GM20000 (cell line): ENCODE measurements at regions not wholly inside any gene's neighbourhood (a gene's known extent, or its start where the extent isn't known, plus 50 kb on each side); places are given as distances from the start of the nearest gene placed in this dataset.

Source experiments
- DNase-seq: peaks from one replicate; pipeline ENCODE4 v3.0.0; 2012; ENCODE audit warnings: low spot score
- TF ChIP-seq, protein P1 (sequence below): IDR thresholded peaks from 2 replicates; pipeline ENCODE4 v1.5.1; 2012; ENCODE audit warnings: mild to moderate bottlenecking, control low read depth; ENCODE audit errors: extremely low read depth, missing control alignments

DNA sequence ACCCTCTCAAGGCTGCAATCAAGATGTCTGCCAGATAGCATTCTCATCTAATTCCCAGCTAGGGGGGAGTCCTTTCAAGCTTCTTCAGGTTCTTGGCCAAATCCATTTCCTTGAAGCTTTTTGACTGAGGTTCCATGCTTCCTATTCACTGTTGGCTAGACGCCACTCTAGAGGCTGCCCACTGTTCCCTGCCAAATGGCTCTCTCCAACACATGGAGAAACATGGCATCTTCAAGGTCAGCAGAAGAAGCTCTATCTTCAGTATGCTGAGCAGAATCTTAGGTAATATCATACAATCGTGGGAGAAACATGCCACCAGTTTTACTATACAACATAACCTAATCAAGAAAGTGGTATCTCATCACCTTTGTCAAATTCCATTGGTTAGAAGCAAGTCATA, 1985.1 kb upstream of the CELF4 start:
- TF ChIP-seq, protein P1, sequence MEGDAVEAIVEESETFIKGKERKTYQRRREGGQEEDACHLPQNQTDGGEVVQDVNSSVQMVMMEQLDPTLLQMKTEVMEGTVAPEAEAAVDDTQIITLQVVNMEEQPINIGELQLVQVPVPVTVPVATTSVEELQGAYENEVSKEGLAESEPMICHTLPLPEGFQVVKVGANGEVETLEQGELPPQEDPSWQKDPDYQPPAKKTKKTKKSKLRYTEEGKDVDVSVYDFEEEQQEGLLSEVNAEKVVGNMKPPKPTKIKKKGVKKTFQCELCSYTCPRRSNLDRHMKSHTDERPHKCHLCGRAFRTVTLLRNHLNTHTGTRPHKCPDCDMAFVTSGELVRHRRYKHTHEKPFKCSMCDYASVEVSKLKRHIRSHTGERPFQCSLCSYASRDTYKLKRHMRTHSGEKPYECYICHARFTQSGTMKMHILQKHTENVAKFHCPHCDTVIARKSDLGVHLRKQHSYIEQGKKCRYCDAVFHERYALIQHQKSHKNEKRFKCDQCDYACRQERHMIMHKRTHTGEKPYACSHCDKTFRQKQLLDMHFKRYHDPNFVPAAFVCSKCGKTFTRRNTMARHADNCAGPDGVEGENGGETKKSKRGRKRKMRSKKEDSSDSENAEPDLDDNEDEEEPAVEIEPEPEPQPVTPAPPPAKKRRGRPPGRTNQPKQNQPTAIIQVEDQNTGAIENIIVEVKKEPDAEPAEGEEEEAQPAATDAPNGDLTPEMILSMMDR: no peak
- DNase-seq: no peak

DNA sequence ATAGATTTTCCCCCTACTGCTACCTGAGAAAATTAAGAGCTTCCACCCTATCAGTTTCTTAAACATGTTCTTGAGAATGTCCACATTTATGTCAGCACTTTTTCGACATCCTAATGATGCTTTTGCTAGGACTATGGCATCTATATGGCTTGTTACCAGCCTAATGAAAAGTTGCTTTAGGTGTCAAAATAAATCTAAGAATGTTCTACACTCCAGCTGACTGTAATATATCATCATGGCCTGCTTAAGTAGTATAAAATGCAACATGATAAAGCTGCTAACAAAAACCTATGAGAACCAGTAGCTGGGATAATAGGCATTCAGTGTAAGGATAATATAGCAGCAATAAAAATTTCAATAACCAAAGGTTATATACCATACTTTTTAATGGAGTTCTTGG, 1983.5 kb upstream of the CELF4 start:
- TF ChIP-seq, protein P1: no peak
- no peak for DNase-seq

DNA sequence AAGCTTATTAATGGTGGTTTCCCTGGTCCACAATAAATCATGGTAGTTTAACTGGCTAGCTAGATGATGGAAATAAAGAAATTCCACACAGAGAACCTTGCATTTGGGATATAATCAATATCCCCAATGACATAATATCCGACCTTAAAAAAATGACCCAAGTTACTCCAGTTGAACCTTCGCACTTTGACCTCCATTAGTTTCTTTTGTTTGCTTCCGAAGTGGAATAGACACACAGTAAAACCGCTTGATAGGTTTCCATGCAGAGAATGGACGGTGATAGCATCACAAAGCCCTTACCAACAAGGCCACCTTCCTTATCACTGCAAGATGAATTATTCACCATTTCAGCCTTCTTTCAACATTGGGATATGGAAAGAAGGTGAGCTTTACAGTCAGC, 1966.1 kb upstream of the CELF4 start:
- TF ChIP-seq, protein P1: no peak

DNA sequence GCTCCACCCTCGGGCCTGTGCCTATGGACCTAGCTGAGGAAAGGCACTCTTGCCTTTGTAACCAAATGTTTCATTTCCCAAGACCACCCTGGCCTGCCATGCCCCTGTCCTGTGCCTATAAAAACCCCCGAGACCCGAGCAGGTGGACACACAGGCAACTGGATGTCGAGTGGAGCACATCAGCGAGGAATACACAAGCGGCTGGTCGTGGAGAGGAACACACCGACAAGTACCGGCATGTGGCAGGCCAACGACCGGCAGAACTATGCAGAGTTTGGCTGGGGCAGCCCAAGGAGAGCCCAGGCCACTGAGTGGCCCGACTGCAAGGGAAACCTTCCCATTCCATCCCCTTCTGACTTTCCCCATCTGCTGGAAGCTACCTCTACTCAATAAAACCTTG, 1963.8 kb upstream of the CELF4 start:
- DNase-seq: no peak

More for the DNA sequence above, 1966.1 kb upstream of the CELF4 start:
- no peak for DNase-seq

DNA sequence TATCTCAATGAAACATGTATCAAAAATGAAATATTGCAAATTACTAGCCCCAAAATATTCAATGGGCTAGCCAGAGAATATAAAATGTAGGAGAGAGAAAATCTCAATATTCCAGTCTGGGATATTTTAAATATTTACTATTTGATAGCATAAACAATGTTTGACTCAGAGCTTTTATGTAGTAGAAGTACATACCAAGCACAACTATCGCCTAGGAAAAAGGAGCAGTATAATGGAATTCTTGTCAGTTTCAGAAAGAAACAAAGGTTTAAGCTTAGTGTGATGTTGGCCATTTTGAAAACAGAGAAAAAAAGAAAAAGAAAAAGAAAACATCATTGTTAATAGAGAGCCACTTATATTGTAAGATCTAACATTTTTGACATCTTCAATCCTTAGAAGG, 1961.9 kb upstream of the CELF4 start:
- DNase-seq: no peak
- TF ChIP-seq, protein P1: no peak

More for the DNA sequence above, 1963.8 kb upstream of the CELF4 start:
- TF ChIP-seq, protein P1: no peak

DNA sequence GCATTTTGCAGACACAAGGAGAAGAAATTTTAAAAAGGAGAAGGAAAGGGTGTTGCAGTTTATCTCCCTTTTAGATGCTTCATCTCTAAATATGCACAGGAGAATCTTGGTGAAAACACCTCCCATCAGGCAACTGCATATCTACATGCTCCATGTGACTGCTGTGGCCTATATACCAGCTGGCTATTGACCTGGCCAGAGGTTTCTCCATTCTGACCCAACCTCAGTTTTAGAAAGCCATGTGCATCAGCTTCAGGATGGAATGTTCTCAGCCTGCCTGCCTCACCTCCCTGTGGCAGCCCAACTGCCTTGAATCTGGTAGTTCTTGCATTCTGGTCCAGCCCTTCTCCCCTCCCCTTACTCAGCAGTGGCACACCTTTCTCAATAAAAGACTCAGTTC, 1958.8 kb upstream of the CELF4 start:
- TF ChIP-seq, protein P1: no peak
- no peak for DNase-seq

DNA sequence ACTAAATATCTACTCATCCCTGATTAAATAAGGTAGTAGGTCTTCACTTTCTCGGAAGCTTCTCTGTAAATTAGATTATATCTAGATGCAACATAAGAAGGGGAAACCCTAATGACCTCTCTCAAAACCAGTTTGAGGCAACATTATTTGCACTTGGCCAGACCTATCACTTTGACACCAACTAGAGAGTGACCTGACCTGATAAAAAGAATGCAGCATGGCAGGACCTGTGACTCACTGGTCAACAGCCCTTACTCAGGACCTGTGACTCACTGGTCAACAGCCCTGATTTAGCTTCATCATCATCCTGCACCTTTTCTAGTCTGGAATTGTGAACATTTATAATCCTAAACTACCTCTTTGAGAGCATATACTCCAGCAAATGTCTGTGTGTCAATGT, 1957.7 kb upstream of the CELF4 start:
- DNase-seq: no peak
- TF ChIP-seq, protein P1: no peak
